Upper lobe of right lung (tissue), 1 donor: ENCODE measurements at regions not wholly inside any gene's neighbourhood (a gene's known extent, or its start where the extent isn't known, plus 50 kb on each side); places are given as distances from the start of the nearest gene placed in this dataset.

ENCODE experiments used
- ATAC-seq: fragments of 200-7000 bp; cut with Tn5 transposase; one replicate; pipeline ENCODE4 v1.9.1; 2020; ENCODE audit warnings: mild to moderate bottlenecking, moderate library complexity
- DNase-seq: peaks from one replicate; pipeline ENCODE4 v3.0.0-alpha.2; 2020
- H3K27ac ChIP-seq: fragments of 200-600 bp; one replicate; pipeline ENCODE4 v1.8.0; 2022
- H3K27me3 ChIP-seq: fragments of 200-600 bp; one replicate; pipeline ENCODE4 v1.8.0; 2022; ENCODE audit warnings: mild to moderate bottlenecking
- H3K36me3 ChIP-seq: fragments of 200-600 bp; one replicate; pipeline ENCODE4 v1.8.0; 2022
- H3K4me1 ChIP-seq: fragments of 200-600 bp; one replicate; pipeline ENCODE4 v1.8.0; 2022
- H3K4me3 ChIP-seq: fragments of 200-600 bp; one replicate; pipeline ENCODE4 v1.8.0; 2022; ENCODE audit warnings: mild to moderate bottlenecking
- H3K9me3 ChIP-seq: fragments of 200-600 bp; one replicate; pipeline ENCODE4 v1.8.0; 2022
- CTCF ChIP-seq: fragments of 200-600 bp; IDR thresholded peaks from one replicate; pipeline ENCODE4 v1.8.0; 2022; ENCODE audit warnings: antibody characterized with exemption
- intact Hi-C: fragments of 100-400 bp; cut with DNase I; formaldehyde crosslinking; loops from one replicate; pipeline ENCODE4 v1.11.0; 2022
- donor health status: DM: no; HTN: yes; CAD: no; lungs with severe emphysema.

- Histone ChIP-seq H3K27me3 (no peaks in the 10 kb centered on the region), H3K9me3 (no peaks in the 10 kb centered on the region), H3K36me3 (no peaks in the 10 kb centered on the region), H3K27ac (no peak overlapping the region), H3K4me1 (no peaks in the 10 kb centered on the region), H3K4me3 (no peak overlapping the region)
- TF ChIP-seq CTCF, result no peak
- no peak for DNase-seq
- intact Hi-C loops, result no loop called here
- ATAC-seq, result no peak
Measured at GRCh38 chr7:97639036-97639435, 92.8 kb upstream of the TAC1 start.

- no peak for DNase-seq
- TF ChIP-seq CTCF, result no peak
Measured at GRCh38 chr7:97659363-97660045, 72.4 kb upstream of the TAC1 start.

GRCh38 chr7:97667359-97667758, 64.5 kb upstream of the TAC1 start:
- intact Hi-C loops, result no loop called here
- no peak overlapping the region for H3K27ac ChIP-seq
- ATAC-seq (no peak), DNase-seq (no peak)
- H3K36me3 ChIP-seq, result no peaks in the 10 kb centered on the region
- no peak overlapping the region for H3K4me3 ChIP-seq
- no peaks in the 10 kb centered on the region for H3K27me3 ChIP-seq
- no peaks in the 10 kb centered on the region for H3K4me1 ChIP-seq
- TF ChIP-seq CTCF, result no peak
- no peaks in the 10 kb centered on the region for H3K9me3 ChIP-seq

More at GRCh38 chr7:97659363-97660045, 72.4 kb upstream of the TAC1 start:
- H3K27ac ChIP-seq, result no peak overlapping the region
- no peak overlapping the region for H3K4me3 ChIP-seq
- no peaks in the 10 kb centered on the region for H3K9me3 ChIP-seq
- H3K36me3 ChIP-seq, result no peaks in the 10 kb centered on the region
- no peaks in the 10 kb centered on the region for H3K4me1 ChIP-seq
- no peaks in the 10 kb centered on the region for H3K27me3 ChIP-seq
- intact Hi-C loops, result no loop called here
- ATAC-seq, result no peak

GRCh38 chr7:97671571-97671970, 60.3 kb upstream of the TAC1 start:
- intact Hi-C loops, result no loop called here
- Histone ChIP-seq H3K9me3 (no peaks in the 10 kb centered on the region), H3K4me1 (no peaks in the 10 kb centered on the region), H3K4me3 (no peak overlapping the region), H3K27me3 (no peaks in the 10 kb centered on the region), H3K27ac (no peak overlapping the region), H3K36me3 (no peaks in the 10 kb centered on the region)
- ATAC-seq (no peak), DNase-seq (no peak)
- TF ChIP-seq CTCF, result no peak

- DNase-seq (no peak), ATAC-seq (no peak)
- no peak for TF ChIP-seq CTCF
- no peaks in the 10 kb centered on the region for H3K36me3 ChIP-seq
- no peaks in the 10 kb centered on the region for H3K9me3 ChIP-seq
- no peak overlapping the region for H3K27ac ChIP-seq
- H3K27me3 ChIP-seq, result no peaks in the 10 kb centered on the region
- H3K4me3 ChIP-seq, result no peak overlapping the region
- intact Hi-C loops, result no loop called here
- no peaks in the 10 kb centered on the region for H3K4me1 ChIP-seq
Measured at GRCh38 chr7:97680622-97681021, 51.3 kb upstream of the TAC1 start.
